ENCODE measurements at regions not wholly inside any gene's neighbourhood (a gene's known extent, or its start where the extent isn't known, plus 50 kb on each side); places are given as distances from the start of the nearest gene placed in this dataset.

GRCh38 chr13:107778094-107778493 is 437.2 kb downstream of the LIG4 start:
- H2AFZ ChIP-seq (ENCODE audit: low read depth, low read length), result no peak overlapping the region
- H3K79me2 ChIP-seq (ENCODE audit: control insufficient read depth, insufficient read depth, low read length), result no peaks in the 10 kb centered on the region
- no TSS peak for BruUV-seq (replicated peaks)
- TF ChIP-seq ARID1B (IDR thresholded peaks at IDR 0.05), result no peak
- H3K4me1 ChIP-seq (replicated peaks in 1 of 2; ENCODE audit: control insufficient read depth in 2 of 2, insufficient read depth in 2 of 2, low read length in 2 of 2), result no peaks in the 10 kb centered on the region
- 0% methylated on average over 1 of the region's 1 CpG for WGBS (ENCODE audit: insufficient coverage, low coverage, missing lambda C conversion rate)
- H3K4me2 ChIP-seq (ENCODE audit: insufficient read depth, low read length), result no peak overlapping the region
- H3K27me3 ChIP-seq (ENCODE audit: control insufficient read depth in 2 of 2, insufficient read depth in 2 of 2, low read length in 2 of 2), result no peaks in the 10 kb centered on the region
- intact Hi-C loops (cut with micrococcal nuclease) (no loop called here), in situ Hi-C loops (cut with MboI) (no loop called here)
- H3K9me1 ChIP-seq (ENCODE audit: control insufficient read depth, insufficient read depth, low read length), result no peaks in the 10 kb centered on the region
- no peaks in the 10 kb centered on the region for H3K36me3 ChIP-seq (ENCODE audit: control insufficient read depth, insufficient read depth, low read length)
- ATAC-seq, result no peak
- no peaks in the 10 kb centered on the region for H3K9me3 ChIP-seq (replicated peaks; ENCODE audit: control insufficient read depth, insufficient read depth, low read depth, low read length)
- no peak for FAIRE-seq
- POLR2A ChIA-PET, result no interaction called here
- no peak overlapping the region for H3K27ac ChIP-seq (ENCODE audit: extremely low read depth, low read depth, low read length)
- no peak for DNase-seq (ENCODE audit: extremely low read depth in 1 of 4, low spot score in 3 of 4)
- CTCF ChIA-PET (ENCODE audit: low intra/inter-chr PET ratio), result no interaction called here
- no peak overlapping the region for H3K4me3 ChIP-seq
- no peak overlapping the region for H3K9ac ChIP-seq (ENCODE audit: insufficient read depth in 1 of 2, low read depth in 2 of 2, low read length in 2 of 2)
- no peaks in the 10 kb centered on the region for H4K20me1 ChIP-seq (replicated peaks; ENCODE audit: control insufficient read depth, insufficient read depth, low read length)

GRCh38 chr13:107770541-107770940 is 444.8 kb downstream of the LIG4 start:
- ChIA-PET POLR2A (no interaction called here), CTCF (ENCODE audit: low intra/inter-chr PET ratio) (no interaction called here)
- Histone ChIP-seq H3K27ac (ENCODE audit: extremely low read depth, low read depth, low read length) (no peak overlapping the region), H3K4me2 (ENCODE audit: insufficient read depth, low read length) (no peak overlapping the region), H3K4me1 (replicated peaks in 1 of 2; ENCODE audit: control insufficient read depth in 2 of 2, insufficient read depth in 2 of 2, low read length in 2 of 2) (no peaks in the 10 kb centered on the region), H3K9ac (ENCODE audit: insufficient read depth in 1 of 2, low read depth in 2 of 2, low read length in 2 of 2) (no peak overlapping the region), H3K27me3 (ENCODE audit: control insufficient read depth in 2 of 2, insufficient read depth in 2 of 2, low read length in 2 of 2) (no peaks in the 10 kb centered on the region), H3K79me2 (ENCODE audit: control insufficient read depth, insufficient read depth, low read length) (no peaks in the 10 kb centered on the region), H3K36me3 (ENCODE audit: control insufficient read depth, insufficient read depth, low read length) (no peaks in the 10 kb centered on the region), H2AFZ (ENCODE audit: low read depth, low read length) (no peak overlapping the region), H3K9me1 (ENCODE audit: control insufficient read depth, insufficient read depth, low read length) (no peaks in the 10 kb centered on the region), H4K20me1 (replicated peaks; ENCODE audit: control insufficient read depth, insufficient read depth, low read length) (no peaks in the 10 kb centered on the region), H3K9me3 (replicated peaks; ENCODE audit: control insufficient read depth, insufficient read depth, low read depth, low read length) (no peaks in the 10 kb centered on the region), H3K4me3 (no peak overlapping the region)
- FAIRE-seq, result no peak
- ATAC-seq, result no peak
- intact Hi-C loops (cut with micrococcal nuclease) (no loop called here), in situ Hi-C loops (cut with MboI) (no loop called here)
- BruUV-seq (replicated peaks), result no TSS peak
- no peak for DNase-seq (ENCODE audit: extremely low read depth in 1 of 4, low spot score in 3 of 4)
- TF ChIP-seq, protein P1, sequence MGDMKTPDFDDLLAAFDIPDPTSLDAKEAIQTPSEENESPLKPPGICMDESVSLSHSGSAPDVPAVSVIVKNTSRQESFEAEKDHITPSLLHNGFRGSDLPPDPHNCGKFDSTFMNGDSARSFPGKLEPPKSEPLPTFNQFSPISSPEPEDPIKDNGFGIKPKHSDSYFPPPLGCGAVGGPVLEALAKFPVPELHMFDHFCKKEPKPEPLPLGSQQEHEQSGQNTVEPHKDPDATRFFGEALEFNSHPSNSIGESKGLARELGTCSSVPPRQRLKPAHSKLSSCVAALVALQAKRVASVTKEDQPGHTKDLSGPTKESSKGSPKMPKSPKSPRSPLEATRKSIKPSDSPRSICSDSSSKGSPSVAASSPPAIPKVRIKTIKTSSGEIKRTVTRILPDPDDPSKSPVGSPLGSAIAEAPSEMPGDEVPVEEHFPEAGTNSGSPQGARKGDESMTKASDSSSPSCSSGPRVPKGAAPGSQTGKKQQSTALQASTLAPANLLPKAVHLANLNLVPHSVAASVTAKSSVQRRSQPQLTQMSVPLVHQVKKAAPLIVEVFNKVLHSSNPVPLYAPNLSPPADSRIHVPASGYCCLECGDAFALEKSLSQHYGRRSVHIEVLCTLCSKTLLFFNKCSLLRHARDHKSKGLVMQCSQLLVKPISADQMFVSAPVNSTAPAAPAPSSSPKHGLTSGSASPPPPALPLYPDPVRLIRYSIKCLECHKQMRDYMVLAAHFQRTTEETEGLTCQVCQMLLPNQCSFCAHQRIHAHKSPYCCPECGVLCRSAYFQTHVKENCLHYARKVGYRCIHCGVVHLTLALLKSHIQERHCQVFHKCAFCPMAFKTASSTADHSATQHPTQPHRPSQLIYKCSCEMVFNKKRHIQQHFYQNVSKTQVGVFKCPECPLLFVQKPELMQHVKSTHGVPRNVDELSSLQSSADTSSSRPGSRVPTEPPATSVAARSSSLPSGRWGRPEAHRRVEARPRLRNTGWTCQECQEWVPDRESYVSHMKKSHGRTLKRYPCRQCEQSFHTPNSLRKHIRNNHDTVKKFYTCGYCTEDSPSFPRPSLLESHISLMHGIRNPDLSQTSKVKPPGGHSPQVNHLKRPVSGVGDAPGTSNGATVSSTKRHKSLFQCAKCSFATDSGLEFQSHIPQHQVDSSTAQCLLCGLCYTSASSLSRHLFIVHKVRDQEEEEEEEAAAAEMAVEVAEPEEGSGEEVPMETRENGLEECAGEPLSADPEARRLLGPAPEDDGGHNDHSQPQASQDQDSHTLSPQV (IDR thresholded peaks at IDR 0.05), result no peak
- TF ChIP-seq DIDO1 (tag; IDR thresholded peaks at IDR 0.05; ENCODE audit: low read depth) (no peak), GABPB1 (CRISPR knock-in tag; IDR thresholded peaks at IDR 0.05) (no peak), TSC22D4 (tag; IDR thresholded peaks at IDR 0.05) (no peak), STAG1 (CRISPR knock-in tag; IDR thresholded peaks at IDR 0.05; ENCODE audit: borderline replicate concordance) (no peak), SIRT6 (IDR thresholded peaks at IDR 0.05; ENCODE audit: low read depth, low read length) (no peak), HINFP (tag; conservative IDR thresholded peaks at IDR 0.05; ENCODE audit: low read depth) (no peak), SMAD4 (CRISPR knock-in tag; conservative IDR thresholded peaks at IDR 0.05) (no peak), ZFPM2 (CRISPR knock-in tag; IDR thresholded peaks at IDR 0.05) (no peak), TAF9B (IDR thresholded peaks at IDR 0.05; ENCODE audit: partially characterized antibody) (no peak), POLR2B (IDR thresholded peaks at IDR 0.05; ENCODE audit: low read depth, partially characterized antibody) (no peak)

Measured in K562 (cell line).